SK-N-SH treated with all-trans-retinoic acid at 6 μM for 48 hours (cell line): ENCODE measurements at regions not wholly inside any gene's neighbourhood (a gene's known extent, or its start where the extent isn't known, plus 50 kb on each side); places are given as distances from the start of the nearest gene placed in this dataset.

Experiments
- ATAC-seq: fragments of 200-7000 bp; cut with Tn5 transposase; 3 replicates; pipeline ENCODE4 v1.9.1; 2020; ENCODE audit warnings: mild to moderate bottlenecking, moderate library complexity
- ARNTL ChIP-seq: fragments of 450-650 bp; formaldehyde crosslinking; IDR thresholded peaks from 2 replicates; pipeline ENCODE4 v1.5.0; 2020; ENCODE audit warnings: low read depth, mild to moderate bottlenecking, moderate library complexity, borderline replicate concordance
- BACH2 ChIP-seq: fragments of 250-450 bp; sonication (Bioruptor Pico); IDR thresholded peaks from 2 replicates; pipeline ENCODE4 v1.9.0; 2021; ENCODE audit warnings: mild to moderate bottlenecking, borderline replicate concordance
- CSDC2 ChIP-seq: fragments of 250-450 bp; sonication (Bioruptor Pico); IDR thresholded peaks from 2 replicates; pipeline ENCODE4 v1.5.0; 2020; ENCODE audit warnings: mild to moderate bottlenecking, moderate library complexity
- ESRRG ChIP-seq: fragments of 250-450 bp; sonication (Bioruptor Pico); IDR thresholded peaks from 2 replicates; pipeline ENCODE4 v1.6.1; 2021; ENCODE audit warnings: mild to moderate bottlenecking
- GLIS3 ChIP-seq: fragments of 250-450 bp; sonication (Bioruptor Pico); IDR thresholded peaks from 2 replicates; pipeline ENCODE4 v1.5.0; 2020; ENCODE audit warnings: mild to moderate bottlenecking, moderate library complexity
- ISL1 ChIP-seq: fragments of 250-450 bp; sonication (Bioruptor Pico); IDR thresholded peaks from 2 replicates; pipeline ENCODE4 v2.1.2; 2022; ENCODE audit warnings: mild to moderate bottlenecking, moderate library complexity
- OSR1 ChIP-seq: fragments of 250-450 bp; sonication (Bioruptor Pico); IDR thresholded peaks from 2 replicates; pipeline ENCODE4 v1.8.0; 2022; ENCODE audit warnings: moderate library complexity, mild to moderate bottlenecking, inconsistent platforms
- PPARA ChIP-seq: fragments of 250-450 bp; sonication (Bioruptor Pico); IDR thresholded peaks from 2 replicates; pipeline ENCODE4 v1.5.0; 2020; ENCODE audit warnings: mild to moderate bottlenecking, borderline replicate concordance
- RARB ChIP-seq: fragments of 250-450 bp; sonication (Bioruptor Pico); IDR thresholded peaks from 2 replicates; pipeline ENCODE4 v1.8.0; 2021; ENCODE audit warnings: mild to moderate bottlenecking, moderate library complexity
- SNAI2 ChIP-seq: fragments of 250-450 bp; sonication (Bioruptor Pico); IDR thresholded peaks from 2 replicates; pipeline ENCODE4 v1.5.0; 2020; ENCODE audit warnings: mild to moderate bottlenecking, moderate library complexity
- TCF4 ChIP-seq: fragments of 250-450 bp; sonication (Bioruptor Pico); IDR thresholded peaks from 2 replicates; pipeline ENCODE4 v1.8.0; 2021; ENCODE audit warnings: mild to moderate bottlenecking, moderate library complexity, borderline replicate concordance
- TOX ChIP-seq: fragments of 250-450 bp; sonication (Bioruptor Pico); IDR thresholded peaks from 2 replicates; pipeline ENCODE4 v1.8.0; 2021; ENCODE audit warnings: mild to moderate bottlenecking, moderate library complexity, borderline replicate concordance
- ZC3H10 ChIP-seq: fragments of 250-450 bp; sonication (Bioruptor Pico); IDR thresholded peaks from 2 replicates; pipeline ENCODE4 v1.5.1; 2021; ENCODE audit warnings: mild to moderate bottlenecking, moderate library complexity
- ZFP3 ChIP-seq: fragments of 250-450 bp; sonication (Bioruptor Pico); IDR thresholded peaks from 2 replicates; pipeline ENCODE4 v1.5.0; 2020; ENCODE audit warnings: mild to moderate bottlenecking, moderate library complexity
- ZFP30 ChIP-seq: fragments of 450-650 bp; formaldehyde crosslinking; IDR thresholded peaks from 2 replicates; pipeline ENCODE4 v1.5.0; 2022; ENCODE audit warnings: mild to moderate bottlenecking, moderate library complexity
- ZNF565 ChIP-seq: fragments of 450-650 bp; formaldehyde crosslinking; conservative IDR thresholded peaks from 2 replicates; pipeline ENCODE4 v1.5.0; 2020; ENCODE audit warnings: low read depth, mild to moderate bottlenecking, moderate library complexity
- ZNF70 ChIP-seq: fragments of 450-650 bp; formaldehyde crosslinking; IDR thresholded peaks from 2 replicates; pipeline ENCODE4 v1.5.0; 2020; ENCODE audit warnings: mild to moderate bottlenecking, moderate library complexity
- ZNF8 ChIP-seq: fragments of 450-650 bp; formaldehyde crosslinking; IDR thresholded peaks from 2 replicates; pipeline ENCODE4 v1.5.0; 2020; ENCODE audit warnings: mild to moderate bottlenecking, moderate library complexity
- TF ChIP-seq, protein P1 (sequence below): fragments of 250-450 bp; sonication (Bioruptor Pico); IDR thresholded peaks from 2 replicates; pipeline ENCODE4 v1.5.1; 2021; ENCODE audit warnings: mild to moderate bottlenecking, moderate library complexity
- TF ChIP-seq, protein P2 (sequence below): fragments of 250-450 bp; sonication (Bioruptor Pico); IDR thresholded peaks from 2 replicates; pipeline ENCODE4 v1.5.0; 2020; ENCODE audit warnings: mild to moderate bottlenecking, moderate library complexity
- TF ChIP-seq, protein P3 (sequence below): fragments of 250-450 bp; sonication (Bioruptor Pico); IDR thresholded peaks from 2 replicates; pipeline ENCODE4 v1.8.0; 2021; ENCODE audit warnings: low read depth, mild to moderate bottlenecking, moderate library complexity, borderline replicate concordance
- TF ChIP-seq, protein P4 (sequence below): fragments of 250-450 bp; sonication (Bioruptor Pico); IDR thresholded peaks from 2 replicates; pipeline ENCODE4 v1.8.0; 2020; ENCODE audit warnings: mild to moderate bottlenecking, moderate library complexity, borderline replicate concordance

DNA sequence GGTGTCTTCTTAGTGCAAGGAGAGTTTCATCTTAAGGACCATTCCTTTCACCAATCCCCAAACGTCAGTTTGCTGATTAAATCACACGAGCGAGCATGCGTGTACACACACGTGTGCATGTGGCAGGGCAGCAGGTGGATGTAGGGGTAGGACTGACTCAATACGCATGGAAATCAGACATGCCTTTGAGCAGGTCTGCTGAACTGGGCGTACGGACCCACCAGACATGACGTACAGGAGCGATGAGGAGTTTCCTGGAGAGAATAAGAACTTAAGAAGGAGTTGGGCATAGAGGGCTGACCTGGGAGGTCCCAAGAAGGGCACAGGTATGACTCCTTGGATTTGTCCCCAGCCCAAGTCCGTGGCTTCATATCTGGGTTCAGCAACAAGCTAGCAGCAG lies 170.0 kb downstream of the FGF18 start:
- no peak for ATAC-seq

DNA sequence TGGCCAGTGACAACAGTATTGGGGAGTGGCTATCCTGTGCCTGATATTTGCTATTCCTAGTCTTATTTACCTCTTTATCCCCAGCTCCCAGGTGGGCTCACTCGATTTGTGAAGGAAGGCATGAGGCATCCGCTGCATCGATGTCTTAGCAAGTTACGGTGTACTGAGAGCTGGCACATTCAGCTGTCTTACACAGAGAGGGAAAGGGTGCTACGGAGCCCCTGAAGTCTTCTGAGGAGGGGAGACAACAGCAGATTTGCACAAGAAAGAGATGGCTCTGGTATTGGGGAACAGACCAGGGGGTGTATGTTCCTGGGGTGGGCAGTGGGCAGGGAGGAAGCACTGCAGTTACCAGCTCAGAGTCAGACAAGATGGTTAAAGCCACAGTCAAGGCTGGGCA lies 172.6 kb downstream of the FGF18 start:
- ATAC-seq: no peak
- TF ChIP-seq OSR1 (CRISPR knock-in tag): no peak
- no peak for TF ChIP-seq ZNF8
- TF ChIP-seq ZC3H10 (CRISPR knock-in tag): no peak
- no peak for TF ChIP-seq SNAI2 (CRISPR knock-in tag)
- TF ChIP-seq, protein P1, sequence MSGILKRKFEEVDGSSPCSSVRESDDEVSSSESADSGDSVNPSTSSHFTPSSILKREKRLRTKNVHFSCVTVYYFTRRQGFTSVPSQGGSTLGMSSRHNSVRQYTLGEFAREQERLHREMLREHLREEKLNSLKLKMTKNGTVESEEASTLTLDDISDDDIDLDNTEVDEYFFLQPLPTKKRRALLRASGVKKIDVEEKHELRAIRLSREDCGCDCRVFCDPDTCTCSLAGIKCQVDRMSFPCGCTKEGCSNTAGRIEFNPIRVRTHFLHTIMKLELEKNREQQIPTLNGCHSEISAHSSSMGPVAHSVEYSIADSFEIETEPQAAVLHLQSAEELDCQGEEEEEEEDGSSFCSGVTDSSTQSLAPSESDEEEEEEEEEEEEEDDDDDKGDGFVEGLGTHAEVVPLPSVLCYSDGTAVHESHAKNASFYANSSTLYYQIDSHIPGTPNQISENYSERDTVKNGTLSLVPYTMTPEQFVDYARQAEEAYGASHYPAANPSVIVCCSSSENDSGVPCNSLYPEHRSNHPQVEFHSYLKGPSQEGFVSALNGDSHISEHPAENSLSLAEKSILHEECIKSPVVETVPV (CRISPR knock-in tag): no peak

More for the DNA sequence above, 170.0 kb downstream of the FGF18 start:
- TF ChIP-seq ARNTL (CRISPR knock-in tag): no peak
- TF ChIP-seq ZFP3 (CRISPR knock-in tag): no peak
- no peak for TF ChIP-seq CSDC2 (CRISPR knock-in tag)
- TF ChIP-seq ZC3H10 (CRISPR knock-in tag): no peak
- no peak for TF ChIP-seq BACH2
- no peak for TF ChIP-seq TCF4 (CRISPR knock-in tag)
- no peak for TF ChIP-seq TOX (CRISPR knock-in tag)
- TF ChIP-seq, protein P2, sequence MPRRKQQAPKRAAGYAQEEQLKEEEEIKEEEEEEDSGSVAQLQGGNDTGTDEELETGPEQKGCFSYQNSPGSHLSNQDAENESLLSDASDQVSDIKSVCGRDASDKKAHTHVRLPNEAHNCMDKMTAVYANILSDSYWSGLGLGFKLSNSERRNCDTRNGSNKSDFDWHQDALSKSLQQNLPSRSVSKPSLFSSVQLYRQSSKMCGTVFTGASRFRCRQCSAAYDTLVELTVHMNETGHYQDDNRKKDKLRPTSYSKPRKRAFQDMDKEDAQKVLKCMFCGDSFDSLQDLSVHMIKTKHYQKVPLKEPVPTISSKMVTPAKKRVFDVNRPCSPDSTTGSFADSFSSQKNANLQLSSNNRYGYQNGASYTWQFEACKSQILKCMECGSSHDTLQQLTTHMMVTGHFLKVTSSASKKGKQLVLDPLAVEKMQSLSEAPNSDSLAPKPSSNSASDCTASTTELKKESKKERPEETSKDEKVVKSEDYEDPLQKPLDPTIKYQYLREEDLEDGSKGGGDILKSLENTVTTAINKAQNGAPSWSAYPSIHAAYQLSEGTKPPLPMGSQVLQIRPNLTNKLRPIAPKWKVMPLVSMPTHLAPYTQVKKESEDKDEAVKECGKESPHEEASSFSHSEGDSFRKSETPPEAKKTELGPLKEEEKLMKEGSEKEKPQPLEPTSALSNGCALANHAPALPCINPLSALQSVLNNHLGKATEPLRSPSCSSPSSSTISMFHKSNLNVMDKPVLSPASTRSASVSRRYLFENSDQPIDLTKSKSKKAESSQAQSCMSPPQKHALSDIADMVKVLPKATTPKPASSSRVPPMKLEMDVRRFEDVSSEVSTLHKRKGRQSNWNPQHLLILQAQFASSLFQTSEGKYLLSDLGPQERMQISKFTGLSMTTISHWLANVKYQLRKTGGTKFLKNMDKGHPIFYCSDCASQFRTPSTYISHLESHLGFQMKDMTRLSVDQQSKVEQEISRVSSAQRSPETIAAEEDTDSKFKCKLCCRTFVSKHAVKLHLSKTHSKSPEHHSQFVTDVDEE (CRISPR knock-in tag): no peak
- TF ChIP-seq, protein P3, sequence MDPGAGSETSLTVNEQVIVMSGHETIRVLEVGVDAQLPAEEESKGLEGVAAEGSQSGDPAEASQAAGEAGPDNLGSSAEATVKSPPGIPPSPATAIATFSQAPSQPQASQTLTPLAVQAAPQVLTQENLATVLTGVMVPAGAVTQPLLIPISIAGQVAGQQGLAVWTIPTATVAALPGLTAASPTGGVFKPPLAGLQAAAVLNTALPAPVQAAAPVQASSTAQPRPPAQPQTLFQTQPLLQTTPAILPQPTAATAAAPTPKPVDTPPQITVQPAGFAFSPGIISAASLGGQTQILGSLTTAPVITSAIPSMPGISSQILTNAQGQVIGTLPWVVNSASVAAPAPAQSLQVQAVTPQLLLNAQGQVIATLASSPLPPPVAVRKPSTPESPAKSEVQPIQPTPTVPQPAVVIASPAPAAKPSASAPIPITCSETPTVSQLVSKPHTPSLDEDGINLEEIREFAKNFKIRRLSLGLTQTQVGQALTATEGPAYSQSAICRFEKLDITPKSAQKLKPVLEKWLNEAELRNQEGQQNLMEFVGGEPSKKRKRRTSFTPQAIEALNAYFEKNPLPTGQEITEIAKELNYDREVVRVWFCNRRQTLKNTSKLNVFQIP (CRISPR knock-in tag): no peak
- no peak for TF ChIP-seq ESRRG
- TF ChIP-seq GLIS3 (CRISPR knock-in tag): no peak
- TF ChIP-seq ISL1 (CRISPR knock-in tag): no peak
- TF ChIP-seq, protein P1 (CRISPR knock-in tag): no peak
- no peak for TF ChIP-seq SNAI2 (CRISPR knock-in tag)
- TF ChIP-seq, all 23 proteins: peak for 0

DNA sequence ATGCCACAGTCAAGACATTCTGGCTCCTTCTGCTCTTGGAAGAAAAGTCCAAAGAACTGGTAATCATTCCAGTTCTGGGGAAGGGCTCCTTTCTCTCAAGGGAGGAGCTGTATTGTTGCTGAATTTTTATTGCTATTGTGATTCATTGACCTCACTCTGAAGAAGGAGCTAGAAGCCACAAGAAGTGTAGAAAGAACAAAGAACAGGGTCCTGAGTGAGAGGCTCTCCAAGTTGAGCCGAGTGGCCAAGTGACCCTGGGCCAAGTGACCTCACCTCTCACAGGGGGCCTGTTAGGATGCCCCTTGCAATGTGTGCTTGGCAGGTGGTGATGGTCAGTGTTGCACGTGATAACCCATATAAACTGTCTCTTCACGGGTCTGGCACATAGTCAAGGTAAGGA lies 173.3 kb downstream of the FGF18 start:
- TF ChIP-seq BACH2: no peak
- TF ChIP-seq GLIS3 (CRISPR knock-in tag): no peak
- TF ChIP-seq ZFP3 (CRISPR knock-in tag): no peak
- TF ChIP-seq TCF4 (CRISPR knock-in tag): no peak
- no peak for TF ChIP-seq ZNF8
- no peak for TF ChIP-seq ZNF70 (CRISPR knock-in tag)
- no peak for TF ChIP-seq CSDC2 (CRISPR knock-in tag)
- TF ChIP-seq PPARA (CRISPR knock-in tag): no peak
- TF ChIP-seq ZFP30 (CRISPR knock-in tag): no peak
- no peak for TF ChIP-seq ZNF565 (CRISPR knock-in tag)
- TF ChIP-seq SNAI2 (CRISPR knock-in tag): no peak
- no peak for TF ChIP-seq ARNTL (CRISPR knock-in tag)
- no peak for TF ChIP-seq ESRRG
- no peak for TF ChIP-seq ZC3H10 (CRISPR knock-in tag)
- TF ChIP-seq, protein P2 (CRISPR knock-in tag): no peak
- TF ChIP-seq, protein P4, sequence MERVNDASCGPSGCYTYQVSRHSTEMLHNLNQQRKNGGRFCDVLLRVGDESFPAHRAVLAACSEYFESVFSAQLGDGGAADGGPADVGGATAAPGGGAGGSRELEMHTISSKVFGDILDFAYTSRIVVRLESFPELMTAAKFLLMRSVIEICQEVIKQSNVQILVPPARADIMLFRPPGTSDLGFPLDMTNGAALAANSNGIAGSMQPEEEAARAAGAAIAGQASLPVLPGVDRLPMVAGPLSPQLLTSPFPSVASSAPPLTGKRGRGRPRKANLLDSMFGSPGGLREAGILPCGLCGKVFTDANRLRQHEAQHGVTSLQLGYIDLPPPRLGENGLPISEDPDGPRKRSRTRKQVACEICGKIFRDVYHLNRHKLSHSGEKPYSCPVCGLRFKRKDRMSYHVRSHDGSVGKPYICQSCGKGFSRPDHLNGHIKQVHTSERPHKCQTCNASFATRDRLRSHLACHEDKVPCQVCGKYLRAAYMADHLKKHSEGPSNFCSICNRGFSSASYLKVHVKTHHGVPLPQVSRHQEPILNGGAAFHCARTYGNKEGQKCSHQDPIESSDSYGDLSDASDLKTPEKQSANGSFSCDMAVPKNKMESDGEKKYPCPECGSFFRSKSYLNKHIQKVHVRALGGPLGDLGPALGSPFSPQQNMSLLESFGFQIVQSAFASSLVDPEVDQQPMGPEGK: no peak
- TF ChIP-seq RARB (CRISPR knock-in tag): no peak
- ATAC-seq: no peak
